Panc1 (cell line): ENCODE measurements at regions not wholly inside any gene's neighbourhood (a gene's known extent, or its start where the extent isn't known, plus 50 kb on each side); places are given as distances from the start of the nearest gene placed in this dataset.

Experiments used
- CTCF ChIP-seq: fragments of 450-650 bp; IDR thresholded peaks from 2 replicates; pipeline ENCODE4 v1.5.1; 2017; ENCODE audit warnings: mild to moderate bottlenecking
- POLR2AphosphoS5 ChIP-seq: IDR thresholded peaks from 2 replicates; pipeline ENCODE4 v1.6.1; 2012; ENCODE audit warnings: mild to moderate bottlenecking, low read depth, low read length, moderate library complexity
- REST ChIP-seq, 2 experiments: IDR thresholded peaks; 2 replicates each; pipeline ENCODE4 v1.6.1; 2011 to 2012; ENCODE audit warnings: low read depth in 2 of 2, control low read depth in 1 of 2, low read length in 1 of 2, mild to moderate bottlenecking in 1 of 2, moderate library complexity in 1 of 2; ENCODE audit not compliant: insufficient read depth in 1 of 2
- SIN3A ChIP-seq: IDR thresholded peaks from 2 replicates; pipeline ENCODE4 v1.6.1; 2012; ENCODE audit warnings: low read depth, mild to moderate bottlenecking, low read length, moderate library complexity, borderline replicate concordance; ENCODE audit not compliant: insufficient read depth
- TCF7L2 ChIP-seq: IDR thresholded peaks from 2 replicates; pipeline ENCODE4 v1.6.1; 2011; ENCODE audit warnings: mild to moderate bottlenecking, low read depth, low read length, inconsistent platforms

DNA sequence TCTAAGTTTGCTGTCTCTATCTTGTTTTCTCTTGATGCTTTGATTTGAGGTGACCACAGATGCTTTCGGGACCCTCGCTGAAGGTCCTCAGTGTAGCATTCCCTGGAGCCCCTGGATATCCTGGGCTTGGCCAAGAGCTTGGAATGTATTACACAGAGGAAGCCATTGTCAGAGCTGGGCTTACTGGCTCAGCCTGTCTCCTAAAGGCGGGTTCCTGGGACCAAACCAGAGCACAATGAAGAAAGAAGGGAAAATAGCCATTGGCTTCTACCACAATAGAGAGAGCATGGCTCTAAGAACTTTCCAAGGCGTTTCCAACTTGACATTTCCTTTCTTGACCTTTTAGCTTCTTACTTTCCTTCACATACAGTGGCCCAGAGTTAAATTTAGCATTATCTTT, 229.3 kb downstream of the HS3ST3A1 start:
- TF ChIP-seq CTCF (no peak), REST (IDR thresholded peaks at IDR 0.05; ENCODE audit: insufficient read depth in 1 of 2, low read depth in 2 of 2, low read length in 1 of 2) (no peak), POLR2AphosphoS5 (no peak), SIN3A (no peak), TCF7L2 (no peak)
